HFF-Myc (cell line): ENCODE measurements at regions not wholly inside any gene's neighbourhood (a gene's known extent, or its start where the extent isn't known, plus 50 kb on each side); places are given as distances from the start of the nearest gene placed in this dataset.
"Not testable (repeated sequence)": the region's sequence is repeated elsewhere in the genome, so short reads cannot be mapped to it uniquely, and the experiment has no call there.

Experiments used
- DNase-seq: peaks from one replicate; pipeline ENCODE4 v3.0.0-alpha.2; 2011; ENCODE audit warnings: low read depth; ENCODE audit errors: extremely low read depth
- H3K4me3 ChIP-seq: replicated peaks from 2 replicates; pipeline ENCODE4 v1.5.1; 2011; ENCODE audit warnings: low read depth, mild to moderate bottlenecking, control low read depth, low read length
- TF ChIP-seq, protein P1 (sequence below): IDR thresholded peaks from 2 replicates; pipeline ENCODE4 v1.5.1; 2012; ENCODE audit warnings: mild to moderate bottlenecking, low read depth, low read length, control low read depth; ENCODE audit errors: missing control alignments

DNA sequence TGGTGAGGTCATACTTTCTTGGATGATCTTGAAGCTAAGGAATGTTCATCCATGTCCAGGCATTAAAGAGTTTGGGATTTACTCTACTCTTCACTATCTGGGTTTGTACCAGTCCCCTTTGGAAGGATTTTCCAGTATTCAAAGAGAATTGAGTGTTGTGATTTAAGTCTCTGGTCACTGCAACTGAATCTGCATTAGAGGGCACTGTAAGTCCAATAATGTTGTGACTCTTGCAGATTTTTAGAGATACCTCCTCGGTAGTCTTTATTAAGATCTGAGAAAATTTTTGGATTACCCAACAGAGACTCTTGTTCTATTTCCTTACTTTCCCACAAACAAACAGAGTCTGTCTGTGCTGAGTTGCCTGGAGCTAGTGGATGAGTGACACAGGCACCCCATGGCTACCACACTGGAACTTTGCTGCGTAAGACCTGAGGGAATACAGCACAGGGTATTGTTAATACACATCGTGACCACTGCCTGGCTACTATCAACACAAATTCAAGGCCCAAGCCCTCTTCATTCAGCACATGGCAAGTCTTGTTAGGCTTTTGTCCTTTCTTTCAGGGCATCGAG, 357.1 kb upstream of the KLHL4 start:
- H3K4me3 ChIP-seq: no peak overlapping the region
- TF ChIP-seq, protein P1, sequence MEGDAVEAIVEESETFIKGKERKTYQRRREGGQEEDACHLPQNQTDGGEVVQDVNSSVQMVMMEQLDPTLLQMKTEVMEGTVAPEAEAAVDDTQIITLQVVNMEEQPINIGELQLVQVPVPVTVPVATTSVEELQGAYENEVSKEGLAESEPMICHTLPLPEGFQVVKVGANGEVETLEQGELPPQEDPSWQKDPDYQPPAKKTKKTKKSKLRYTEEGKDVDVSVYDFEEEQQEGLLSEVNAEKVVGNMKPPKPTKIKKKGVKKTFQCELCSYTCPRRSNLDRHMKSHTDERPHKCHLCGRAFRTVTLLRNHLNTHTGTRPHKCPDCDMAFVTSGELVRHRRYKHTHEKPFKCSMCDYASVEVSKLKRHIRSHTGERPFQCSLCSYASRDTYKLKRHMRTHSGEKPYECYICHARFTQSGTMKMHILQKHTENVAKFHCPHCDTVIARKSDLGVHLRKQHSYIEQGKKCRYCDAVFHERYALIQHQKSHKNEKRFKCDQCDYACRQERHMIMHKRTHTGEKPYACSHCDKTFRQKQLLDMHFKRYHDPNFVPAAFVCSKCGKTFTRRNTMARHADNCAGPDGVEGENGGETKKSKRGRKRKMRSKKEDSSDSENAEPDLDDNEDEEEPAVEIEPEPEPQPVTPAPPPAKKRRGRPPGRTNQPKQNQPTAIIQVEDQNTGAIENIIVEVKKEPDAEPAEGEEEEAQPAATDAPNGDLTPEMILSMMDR: no peak
- no peak for DNase-seq

DNA sequence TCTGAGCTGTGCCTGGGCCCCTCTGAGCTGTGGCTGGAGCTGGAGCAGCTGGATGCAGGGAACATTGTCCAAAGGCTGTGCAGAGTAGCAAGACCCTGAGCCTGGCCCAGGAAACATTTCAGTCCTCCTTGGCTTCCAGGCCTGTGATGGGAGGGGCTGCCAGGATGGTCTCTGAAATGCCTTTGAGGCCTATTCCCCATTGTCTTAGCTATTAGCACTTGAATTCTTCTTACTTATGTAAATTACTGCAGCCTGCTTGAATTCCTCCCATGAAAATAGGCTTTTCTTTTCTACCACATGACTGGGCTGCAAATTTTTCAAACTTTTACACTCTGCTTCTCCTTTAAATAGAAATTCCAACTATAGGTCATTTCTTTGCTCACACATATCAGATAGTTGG, 349.8 kb upstream of the KLHL4 start:
- no peak overlapping the region for H3K4me3 ChIP-seq
- DNase-seq: no peak
- TF ChIP-seq, protein P1: no peak

DNA sequence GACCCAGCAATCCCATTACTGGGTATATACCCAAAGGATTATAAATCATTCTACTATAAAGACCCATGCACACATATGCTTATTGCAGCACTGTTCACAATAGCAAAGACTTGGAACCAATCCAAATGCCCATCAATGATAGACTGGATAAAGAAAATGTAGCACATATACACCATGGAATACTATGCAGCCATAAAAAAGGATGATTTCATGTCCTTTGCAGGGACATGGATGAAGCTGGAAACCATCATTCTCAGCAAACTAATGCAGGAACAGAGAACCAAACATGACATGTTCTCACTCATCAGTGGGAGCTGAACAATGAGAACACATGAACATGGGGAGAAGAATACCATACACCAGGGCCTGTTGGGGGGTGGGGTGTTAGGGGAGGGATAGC, 339.6 kb upstream of the KLHL4 start:
- H3K4me3 ChIP-seq, DNase-seq: not testable (repeated sequence)
